Spleen (tissue), 7 donors: ENCODE measurements at regions not wholly inside any gene's neighbourhood (a gene's known extent, or its start where the extent isn't known, plus 50 kb on each side); places are given as distances from the start of the nearest gene placed in this dataset.

Source experiments
- CTCF ChIP-seq, 11 experiments: fragments of 200-600 bp in 7 of 11; fragments of 450-650 bp in 4 of 11; sonication (generic) in 4 of 11; IDR thresholded peaks in 8 of 11; conservative IDR thresholded peaks in 3 of 11; 1 replicate in 7 of 11; 2 replicates in 4 of 11; pipeline versions ENCODE4 v1.4.0 to v1.8.0; 2016 to 2021; ENCODE audit warnings: antibody characterized with exemption in 11 of 11, inconsistent platforms in 4 of 11, mild to moderate bottlenecking in 1 of 11
- POLR2A ChIP-seq, 3 donors: fragments of 450-650 bp; IDR thresholded peaks; one replicate each; pipeline ENCODE4 v1.5.1; 2017; ENCODE audit warnings: antibody characterized with exemption in 3 of 3, mild to moderate bottlenecking in 1 of 3
- POLR2AphosphoS5 ChIP-seq, 3 donors: sonication (generic); formaldehyde crosslinking; IDR thresholded peaks; one replicate each; pipeline ENCODE4 v1.5.1; 2017; ENCODE audit warnings: antibody characterized with exemption in 3 of 3
- donor health status: DM: no; HTN: no; CAD: no; lungs with moderate emphysema.
- donor health status: DM: no; HTN: no; CAD: no.
- donor health status: DM: no; HTN: no; CAD: no.

GRCh38 chr2:223477318-223477717 is 124.8 kb downstream of the SCG2 start:
- TF ChIP-seq POLR2AphosphoS5 (IDR thresholded peaks at IDR 0.05) = no peak
- no peak for TF ChIP-seq CTCF (IDR thresholded peaks at IDR 0.05 in 8 of 11, conservative IDR thresholded peaks at IDR 0.05 in 3 of 11)
- TF ChIP-seq POLR2A (IDR thresholded peaks at IDR 0.05) = no peak
